22Rv1 (cell line): ENCODE measurements at regions not wholly inside any gene's neighbourhood (a gene's known extent, or its start where the extent isn't known, plus 50 kb on each side); places are given as distances from the start of the nearest gene placed in this dataset.
"Not testable (repeated sequence)": the region's sequence is repeated elsewhere in the genome, so short reads cannot be mapped to it uniquely, and the experiment has no call there.

ENCODE experiments used
- ZFX ChIP-seq: fragments of 450-650 bp; IDR thresholded peaks from 2 replicates; pipeline ENCODE4 v1.6.1; 2017; ENCODE audit warnings: antibody characterized with exemption, borderline replicate concordance
- TF ChIP-seq, protein P1 (sequence below): fragments of 450-650 bp; IDR thresholded peaks from 2 replicates; pipeline ENCODE4 v1.5.1; 2017; ENCODE audit warnings: mild to moderate bottlenecking

DNA sequence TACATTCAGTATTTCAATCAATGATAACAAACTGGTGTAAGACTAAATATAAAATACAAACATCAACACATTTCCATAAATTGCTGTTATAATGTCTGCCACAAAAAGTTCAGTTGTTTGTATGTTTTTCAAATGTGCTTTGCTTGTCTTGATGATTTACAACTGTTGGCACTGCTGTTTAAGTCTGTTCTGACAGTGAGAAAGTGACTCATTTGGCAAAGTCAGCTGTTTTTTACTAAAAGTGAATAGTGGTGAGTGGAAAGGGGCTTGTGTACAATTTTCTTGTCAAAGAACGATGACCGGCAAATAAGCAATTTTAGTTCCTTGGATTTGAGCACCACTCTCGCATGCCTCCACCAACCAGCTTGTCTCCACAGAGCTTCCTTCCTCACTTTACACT, 244.0 kb downstream of the RTP5 start:
- TF ChIP-seq, protein P1, sequence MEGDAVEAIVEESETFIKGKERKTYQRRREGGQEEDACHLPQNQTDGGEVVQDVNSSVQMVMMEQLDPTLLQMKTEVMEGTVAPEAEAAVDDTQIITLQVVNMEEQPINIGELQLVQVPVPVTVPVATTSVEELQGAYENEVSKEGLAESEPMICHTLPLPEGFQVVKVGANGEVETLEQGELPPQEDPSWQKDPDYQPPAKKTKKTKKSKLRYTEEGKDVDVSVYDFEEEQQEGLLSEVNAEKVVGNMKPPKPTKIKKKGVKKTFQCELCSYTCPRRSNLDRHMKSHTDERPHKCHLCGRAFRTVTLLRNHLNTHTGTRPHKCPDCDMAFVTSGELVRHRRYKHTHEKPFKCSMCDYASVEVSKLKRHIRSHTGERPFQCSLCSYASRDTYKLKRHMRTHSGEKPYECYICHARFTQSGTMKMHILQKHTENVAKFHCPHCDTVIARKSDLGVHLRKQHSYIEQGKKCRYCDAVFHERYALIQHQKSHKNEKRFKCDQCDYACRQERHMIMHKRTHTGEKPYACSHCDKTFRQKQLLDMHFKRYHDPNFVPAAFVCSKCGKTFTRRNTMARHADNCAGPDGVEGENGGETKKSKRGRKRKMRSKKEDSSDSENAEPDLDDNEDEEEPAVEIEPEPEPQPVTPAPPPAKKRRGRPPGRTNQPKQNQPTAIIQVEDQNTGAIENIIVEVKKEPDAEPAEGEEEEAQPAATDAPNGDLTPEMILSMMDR = not testable (repeated sequence)
- TF ChIP-seq ZFX = not testable (repeated sequence)
